ENCODE measurements at regions not wholly inside any gene's neighbourhood (a gene's known extent, or its start where the extent isn't known, plus 50 kb on each side); places are given as distances from the start of the nearest gene placed in this dataset.

GRCh38 chr5:67390935-67391334 lies 194.3 kb upstream of the CD180 start:
- H3K4me1 ChIP-seq (ENCODE audit: control insufficient read depth in 2 of 2, insufficient read depth in 2 of 2, low read length in 2 of 2): no peaks in the 10 kb centered on the region
- no peak overlapping the region for H3K9ac ChIP-seq (ENCODE audit: low read length)
- no peaks in the 10 kb centered on the region for H4K20me1 ChIP-seq (ENCODE audit: control insufficient read depth, insufficient read depth, low read length, poor library complexity, severe bottlenecking)
- no peak overlapping the region for H3K4me2 ChIP-seq (replicated peaks; ENCODE audit: low read depth, low read length, poor library complexity, severe bottlenecking)
- ATAC-seq (ENCODE audit: low read depth) (no peak), DNase-seq (no peak)
- no peak overlapping the region for H3K4me3 ChIP-seq (ENCODE audit: control extremely low read depth in 1 of 5, extremely low read depth in 1 of 5, insufficient read depth in 1 of 5, low read depth in 2 of 5, low read length in 4 of 5)
- TF ChIP-seq EZH2 (IDR thresholded peaks at IDR 0.05; ENCODE audit: borderline replicate concordance, insufficient read depth, low read depth, low read length, poor library complexity, severe bottlenecking): no peak
- TF ChIP-seq, protein P1, sequence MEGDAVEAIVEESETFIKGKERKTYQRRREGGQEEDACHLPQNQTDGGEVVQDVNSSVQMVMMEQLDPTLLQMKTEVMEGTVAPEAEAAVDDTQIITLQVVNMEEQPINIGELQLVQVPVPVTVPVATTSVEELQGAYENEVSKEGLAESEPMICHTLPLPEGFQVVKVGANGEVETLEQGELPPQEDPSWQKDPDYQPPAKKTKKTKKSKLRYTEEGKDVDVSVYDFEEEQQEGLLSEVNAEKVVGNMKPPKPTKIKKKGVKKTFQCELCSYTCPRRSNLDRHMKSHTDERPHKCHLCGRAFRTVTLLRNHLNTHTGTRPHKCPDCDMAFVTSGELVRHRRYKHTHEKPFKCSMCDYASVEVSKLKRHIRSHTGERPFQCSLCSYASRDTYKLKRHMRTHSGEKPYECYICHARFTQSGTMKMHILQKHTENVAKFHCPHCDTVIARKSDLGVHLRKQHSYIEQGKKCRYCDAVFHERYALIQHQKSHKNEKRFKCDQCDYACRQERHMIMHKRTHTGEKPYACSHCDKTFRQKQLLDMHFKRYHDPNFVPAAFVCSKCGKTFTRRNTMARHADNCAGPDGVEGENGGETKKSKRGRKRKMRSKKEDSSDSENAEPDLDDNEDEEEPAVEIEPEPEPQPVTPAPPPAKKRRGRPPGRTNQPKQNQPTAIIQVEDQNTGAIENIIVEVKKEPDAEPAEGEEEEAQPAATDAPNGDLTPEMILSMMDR (IDR thresholded peaks at IDR 0.05): no peak
- no peaks in the 10 kb centered on the region for H3K9me3 Mint-ChIP-seq (ENCODE audit: insufficient read depth)
- POLR2A ChIA-PET: no interaction called here
- H3K4me3 Mint-ChIP-seq: no peak overlapping the region
- no peaks in the 10 kb centered on the region for H3K4me1 Mint-ChIP-seq
- H3K27ac Mint-ChIP-seq: no peak overlapping the region
- H3K36me3 ChIP-seq (replicated peaks in 1 of 2; ENCODE audit: control extremely low read depth in 1 of 2, control insufficient read depth in 1 of 2, extremely low read depth in 1 of 2, insufficient read depth in 2 of 2, low read length in 1 of 2): no peaks in the 10 kb centered on the region
- no peaks in the 10 kb centered on the region for H3K27me3 ChIP-seq (replicated peaks in 1 of 4; ENCODE audit: control extremely low read depth in 1 of 4, control insufficient read depth in 3 of 4, insufficient read depth in 4 of 4, low read length in 3 of 4)
- no peak overlapping the region for H3K27ac ChIP-seq (ENCODE audit: low read length in 2 of 2)
- intact Hi-C loops (cut with micrococcal nuclease): no loop called here
- no CpG with 5 or more reads among the region's 1 CpG for WGBS (ENCODE audit: insufficient coverage)
- H3K9me3 ChIP-seq (ENCODE audit: control extremely low read depth in 1 of 3, control insufficient read depth in 2 of 3, insufficient read depth in 1 of 3, low read length in 2 of 3): no peaks in the 10 kb centered on the region
- no peak overlapping the region for H2AFZ ChIP-seq (ENCODE audit: insufficient read depth, low read depth, low read length, poor library complexity, severe bottlenecking)
- H3K27me3 Mint-ChIP-seq: peaks cover 3% of the 10 kb centered on the region
- no peaks in the 10 kb centered on the region for H3K79me2 ChIP-seq (ENCODE audit: control insufficient read depth, insufficient read depth, low read length)
- CTCF ChIA-PET: no interaction called here

DNA sequence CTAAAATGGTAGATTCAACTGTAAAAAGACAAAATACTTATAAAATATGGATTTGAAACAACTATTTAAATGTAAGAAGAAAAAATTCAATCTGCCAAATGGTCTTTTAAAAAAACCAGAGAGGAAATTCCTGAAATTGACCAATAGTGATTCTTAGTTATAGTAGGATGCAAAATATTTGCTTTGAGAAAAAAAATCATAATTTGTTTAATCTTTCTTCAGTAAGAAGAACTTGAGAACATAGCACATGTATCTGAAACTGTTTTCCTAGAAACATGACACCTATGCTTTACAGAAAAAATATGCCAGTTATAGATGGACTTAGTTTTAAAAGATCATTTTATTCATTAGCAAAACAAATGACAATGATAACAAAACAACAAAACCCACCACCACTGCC lies 186.9 kb upstream of the CD180 start:
- H3K27me3 Mint-ChIP-seq: peaks cover 15% of the 10 kb centered on the region
- no peak overlapping the region for H3K4me3 ChIP-seq (ENCODE audit: control extremely low read depth in 1 of 5, extremely low read depth in 1 of 5, insufficient read depth in 1 of 5, low read depth in 2 of 5, low read length in 4 of 5)
- H3K27ac Mint-ChIP-seq: no peak overlapping the region
- no peak overlapping the region for H3K27ac ChIP-seq (ENCODE audit: low read length in 2 of 2)
- H3K4me3 Mint-ChIP-seq: no peak overlapping the region
- H3K9ac ChIP-seq (ENCODE audit: low read length): no peak overlapping the region
- ATAC-seq (ENCODE audit: low read depth) (no peak), DNase-seq (no peak)
- H3K27me3 ChIP-seq (replicated peaks in 1 of 4; ENCODE audit: control extremely low read depth in 1 of 4, control insufficient read depth in 3 of 4, insufficient read depth in 4 of 4, low read length in 3 of 4): no peaks in the 10 kb centered on the region
- no peak overlapping the region for H2AFZ ChIP-seq (ENCODE audit: insufficient read depth, low read depth, low read length, poor library complexity, severe bottlenecking)
- ChIA-PET CTCF (no interaction called here), POLR2A (no interaction called here)
- TF ChIP-seq EZH2 (IDR thresholded peaks at IDR 0.05; ENCODE audit: borderline replicate concordance, insufficient read depth, low read depth, low read length, poor library complexity, severe bottlenecking): no peak
- TF ChIP-seq, protein P1 (IDR thresholded peaks at IDR 0.05): no peak
- H3K79me2 ChIP-seq (ENCODE audit: control insufficient read depth, insufficient read depth, low read length): no peaks in the 10 kb centered on the region
- H3K36me3 ChIP-seq (replicated peaks in 1 of 2; ENCODE audit: control extremely low read depth in 1 of 2, control insufficient read depth in 1 of 2, extremely low read depth in 1 of 2, insufficient read depth in 2 of 2, low read length in 1 of 2): no peaks in the 10 kb centered on the region
- intact Hi-C loops (cut with micrococcal nuclease): no loop called here
- H3K9me3 ChIP-seq (ENCODE audit: control extremely low read depth in 1 of 3, control insufficient read depth in 2 of 3, insufficient read depth in 1 of 3, low read length in 2 of 3): no peaks in the 10 kb centered on the region
- no peaks in the 10 kb centered on the region for H3K4me1 ChIP-seq (ENCODE audit: control insufficient read depth in 2 of 2, insufficient read depth in 2 of 2, low read length in 2 of 2)
- H3K4me2 ChIP-seq (replicated peaks; ENCODE audit: low read depth, low read length, poor library complexity, severe bottlenecking): no peak overlapping the region
- no peaks in the 10 kb centered on the region for H3K9me3 Mint-ChIP-seq (ENCODE audit: insufficient read depth)
- no peaks in the 10 kb centered on the region for H4K20me1 ChIP-seq (ENCODE audit: control insufficient read depth, insufficient read depth, low read length, poor library complexity, severe bottlenecking)
- no peaks in the 10 kb centered on the region for H3K4me1 Mint-ChIP-seq

All from B cell (primary cell).